ENCODE measurements at regions not wholly inside any gene's neighbourhood (a gene's known extent, or its start where the extent isn't known, plus 50 kb on each side); places are given as distances from the start of the nearest gene placed in this dataset.

DNA sequence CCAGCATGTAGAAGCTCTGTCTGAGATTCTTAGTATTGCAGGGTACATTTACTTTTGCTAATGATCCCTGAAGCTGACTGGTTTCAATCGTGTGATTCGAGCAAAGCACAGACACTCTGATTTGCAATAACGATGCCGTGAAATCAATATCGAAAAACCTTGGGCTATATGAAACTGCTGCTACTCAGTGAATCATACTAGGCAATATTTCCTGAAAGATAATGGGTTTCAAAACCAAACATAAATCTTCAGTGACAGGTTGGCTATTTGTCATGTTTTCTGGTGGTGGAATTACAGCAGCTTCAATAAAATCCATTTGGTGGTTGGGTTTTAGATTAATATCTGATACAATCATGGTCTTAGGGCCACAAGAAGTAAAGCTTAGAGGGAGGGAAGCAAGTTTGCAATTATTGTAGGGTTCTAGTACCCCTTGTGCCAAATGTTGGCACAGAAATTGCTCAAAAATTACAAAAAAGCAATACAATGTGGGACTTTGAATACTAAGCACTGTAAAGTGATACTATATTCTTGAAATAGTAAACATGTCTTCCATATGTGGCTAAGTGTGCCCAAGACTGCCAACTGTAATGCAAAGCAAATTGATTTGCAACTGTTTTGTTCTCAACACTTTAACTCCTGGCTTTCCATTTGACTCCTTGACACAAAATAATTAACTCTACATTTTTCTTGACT is 112.4 kb upstream of the JAZF1 start:
- no peak for DNase-seq (ENCODE audit: low spot score)

DNA sequence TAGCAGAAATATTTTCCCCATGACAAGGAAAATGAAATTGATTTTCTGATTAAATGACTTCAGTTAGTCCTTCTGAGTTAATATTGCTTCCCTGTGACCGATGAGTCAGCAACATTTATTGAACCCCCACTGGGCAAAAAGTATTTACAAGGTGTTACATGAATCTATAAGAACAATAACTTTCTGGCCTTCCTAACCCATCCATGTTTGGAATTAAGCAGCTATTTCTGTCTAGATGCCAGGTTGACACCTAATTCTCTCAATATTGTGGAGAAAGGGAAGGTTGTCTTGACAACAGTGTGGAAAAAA is 112.9 kb upstream of the JAZF1 start:
- no peak for DNase-seq (ENCODE audit: low spot score)

DNA sequence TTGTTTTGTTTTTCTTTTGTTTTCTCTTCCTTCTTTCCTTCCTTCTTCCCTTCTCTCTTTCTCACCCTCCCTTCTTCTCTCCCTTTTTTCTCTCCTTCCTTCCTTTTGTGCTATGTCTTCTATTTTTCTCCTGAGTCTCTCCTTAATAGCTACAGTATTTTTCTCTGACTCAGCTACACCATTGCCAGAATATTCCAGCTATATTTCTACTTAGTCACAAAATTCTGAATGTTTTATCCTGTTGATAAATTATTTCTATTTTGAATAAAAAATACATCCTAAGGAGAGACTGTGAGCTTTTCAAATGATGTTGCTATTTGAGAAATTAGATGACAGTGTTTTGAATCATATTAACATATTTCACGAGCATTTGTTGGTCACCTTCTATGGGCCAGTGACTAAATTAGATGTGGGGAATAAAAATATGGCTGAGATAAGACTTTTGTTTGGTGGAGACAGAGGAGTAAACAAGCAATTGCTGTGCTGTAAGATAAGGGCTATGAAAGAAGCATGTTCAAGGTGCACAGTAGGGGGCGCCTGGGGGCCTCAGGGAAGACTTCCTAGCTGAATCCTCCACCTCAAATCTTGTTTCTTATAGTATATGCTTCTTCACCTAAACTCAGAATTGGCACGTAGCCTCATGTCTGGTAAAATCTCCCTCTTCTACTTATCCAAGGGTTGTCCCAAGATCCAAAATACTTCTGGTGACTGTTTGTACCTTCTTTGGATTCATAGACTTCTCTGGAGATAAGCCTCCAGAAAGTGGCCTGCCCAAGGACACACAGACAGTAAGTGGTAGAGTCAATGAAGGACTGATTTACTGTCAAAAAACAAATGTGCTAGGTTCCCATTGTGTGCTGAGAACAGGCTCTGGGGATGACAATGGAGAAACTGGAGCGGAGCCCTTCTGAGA is 115.5 kb upstream of the CREB5 start:
- DNase-seq (ENCODE audit: low spot score) = no peak

DNA sequence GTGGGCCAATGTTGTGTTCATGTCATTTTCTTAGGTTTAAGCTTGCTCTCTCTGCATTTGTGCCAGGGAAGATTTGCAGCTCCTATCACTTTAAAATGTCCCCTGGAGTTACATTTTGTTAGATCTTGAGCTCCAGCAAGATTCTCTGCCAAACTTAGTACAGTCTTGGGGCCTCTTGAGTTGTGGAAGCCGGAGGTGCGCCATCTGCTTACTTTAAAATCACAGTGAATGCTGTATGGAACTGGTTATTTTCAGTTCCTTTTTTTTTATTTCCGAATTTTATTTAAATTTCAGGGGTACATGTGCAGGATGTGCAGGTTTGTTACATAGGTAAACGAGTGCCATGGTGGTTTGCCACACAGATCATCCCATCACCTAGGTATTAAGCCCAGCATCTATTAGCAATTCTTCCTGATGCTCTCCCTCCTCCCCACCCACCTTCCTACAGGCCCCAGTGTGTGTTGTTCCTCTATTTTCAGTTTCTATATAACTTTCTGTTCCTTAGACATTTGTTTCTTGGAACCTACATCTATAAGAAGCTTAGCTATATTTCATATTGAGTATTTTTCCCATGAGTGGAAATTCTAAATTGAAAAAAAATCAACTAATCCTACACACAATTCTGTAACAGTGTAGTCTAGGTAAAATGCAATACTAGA is 114.4 kb upstream of the CREB5 start:
- DNase-seq (ENCODE audit: low spot score) = no peak

DNA sequence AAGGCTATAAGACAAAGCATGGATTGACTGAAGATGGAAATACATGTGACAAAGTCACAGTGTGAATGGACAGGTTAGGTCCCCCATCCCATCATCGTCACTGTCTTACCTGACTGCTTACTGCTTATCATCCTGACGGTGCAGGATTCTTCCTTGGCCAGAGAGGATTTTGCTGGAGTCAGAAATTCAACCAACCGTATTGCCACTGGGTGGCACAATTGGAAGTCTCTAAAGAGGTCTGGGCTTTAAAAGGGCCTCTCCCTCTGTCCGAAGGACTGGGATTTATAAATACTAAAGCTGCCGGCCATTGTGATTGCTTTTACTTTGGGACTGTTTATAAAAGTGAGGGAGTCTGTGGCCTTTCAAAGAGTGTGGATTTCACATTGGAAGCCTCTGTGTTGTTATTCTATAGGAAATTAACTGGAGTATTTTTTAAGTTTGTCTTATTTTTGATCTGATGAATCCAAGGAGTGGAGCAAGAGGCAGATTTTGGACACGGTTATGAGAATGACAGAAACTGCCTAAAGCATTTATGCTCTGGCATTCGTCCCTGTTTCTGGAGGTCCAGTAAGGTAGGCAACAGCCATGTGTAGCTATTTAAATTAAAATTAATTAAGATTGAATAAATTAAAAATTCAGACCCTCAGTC is 113.3 kb upstream of the CREB5 start:
- peak; percentile 77 for DNase-seq (ENCODE audit: low spot score)

DNA sequence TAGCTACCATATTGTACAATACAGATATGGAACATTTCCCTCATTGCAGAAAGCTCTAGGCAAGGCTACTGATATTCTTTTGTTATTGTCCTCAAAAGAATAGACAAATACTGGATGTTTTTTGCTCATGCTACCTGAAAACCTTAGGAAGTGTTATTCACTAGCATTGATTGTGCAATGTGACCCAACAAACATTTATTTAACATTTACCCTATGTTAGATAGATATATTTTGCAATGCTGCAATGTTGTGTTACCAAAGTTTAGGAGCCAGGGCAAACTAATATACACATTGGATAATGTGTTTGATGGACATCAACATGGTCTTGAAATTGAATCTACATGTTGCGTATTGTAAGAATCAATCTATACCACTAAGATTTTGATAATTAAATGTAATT is 112.8 kb upstream of the CREB5 start:
- DNase-seq (ENCODE audit: low spot score) = no peak

DNA sequence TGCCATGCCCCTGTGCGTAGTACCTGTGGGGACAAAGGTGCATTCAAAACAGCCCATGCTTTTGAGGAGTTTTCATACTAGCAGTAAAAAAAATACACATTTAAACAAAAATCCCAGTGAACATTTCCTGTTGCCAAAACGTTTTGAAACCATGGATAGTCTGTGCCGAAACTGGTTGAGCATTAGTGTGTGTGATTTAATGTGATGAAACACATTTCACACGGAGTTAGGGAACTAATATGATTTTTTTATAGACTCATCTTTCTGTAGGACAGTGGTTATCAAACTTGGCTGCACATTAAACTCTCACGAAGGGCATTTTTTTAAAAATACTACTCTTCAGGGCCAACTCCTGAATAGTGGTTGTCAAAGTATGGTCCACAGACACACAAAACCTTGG is 111.8 kb upstream of the CREB5 start:
- DNase-seq (ENCODE audit: low spot score) = no peak

DNA sequence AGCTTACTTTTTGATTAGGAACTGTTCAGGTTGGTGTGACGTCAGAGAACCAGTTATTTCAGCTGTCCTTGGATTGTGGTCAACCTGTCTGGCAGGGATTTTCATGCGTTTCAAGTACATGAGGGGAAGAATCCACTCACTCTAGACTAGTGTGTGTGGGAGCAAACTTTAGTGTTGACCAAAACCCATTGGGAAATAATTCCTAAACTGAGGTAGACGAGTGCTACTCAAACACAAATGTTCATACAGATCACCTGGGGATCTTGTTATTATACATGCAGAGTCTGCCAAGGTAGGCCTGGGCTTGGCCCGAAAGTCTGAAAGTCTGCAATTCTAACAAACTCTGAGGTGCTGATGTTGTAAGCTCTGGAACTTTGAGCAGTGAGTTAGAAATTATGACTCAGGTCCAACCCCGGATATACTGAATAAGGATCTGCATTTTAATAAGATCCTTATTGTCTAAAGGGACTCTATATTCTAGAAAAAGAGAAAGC is 111.1 kb upstream of the CREB5 start:
- no peak for DNase-seq (ENCODE audit: low spot score)

DNA sequence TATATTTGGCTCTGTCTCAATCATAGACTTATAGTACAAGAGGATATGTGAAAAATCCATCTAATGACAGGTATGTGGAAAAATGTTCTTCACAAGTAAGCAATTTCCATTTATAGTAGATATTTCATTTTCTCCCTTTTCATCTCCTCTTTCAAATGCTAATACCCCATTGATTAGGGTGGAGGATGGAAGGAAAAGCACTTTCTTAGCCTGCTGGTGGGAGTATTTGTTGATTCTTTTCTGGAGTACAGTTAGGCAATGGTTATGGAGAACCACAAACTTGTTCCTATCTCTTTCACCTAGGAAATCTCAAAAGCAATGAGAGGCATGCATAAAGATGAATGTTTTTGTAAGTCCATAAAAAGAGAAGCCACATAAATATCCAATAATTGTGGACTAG is 108.0 kb upstream of the CREB5 start:
- DNase-seq (ENCODE audit: low spot score) = no peak

DNA sequence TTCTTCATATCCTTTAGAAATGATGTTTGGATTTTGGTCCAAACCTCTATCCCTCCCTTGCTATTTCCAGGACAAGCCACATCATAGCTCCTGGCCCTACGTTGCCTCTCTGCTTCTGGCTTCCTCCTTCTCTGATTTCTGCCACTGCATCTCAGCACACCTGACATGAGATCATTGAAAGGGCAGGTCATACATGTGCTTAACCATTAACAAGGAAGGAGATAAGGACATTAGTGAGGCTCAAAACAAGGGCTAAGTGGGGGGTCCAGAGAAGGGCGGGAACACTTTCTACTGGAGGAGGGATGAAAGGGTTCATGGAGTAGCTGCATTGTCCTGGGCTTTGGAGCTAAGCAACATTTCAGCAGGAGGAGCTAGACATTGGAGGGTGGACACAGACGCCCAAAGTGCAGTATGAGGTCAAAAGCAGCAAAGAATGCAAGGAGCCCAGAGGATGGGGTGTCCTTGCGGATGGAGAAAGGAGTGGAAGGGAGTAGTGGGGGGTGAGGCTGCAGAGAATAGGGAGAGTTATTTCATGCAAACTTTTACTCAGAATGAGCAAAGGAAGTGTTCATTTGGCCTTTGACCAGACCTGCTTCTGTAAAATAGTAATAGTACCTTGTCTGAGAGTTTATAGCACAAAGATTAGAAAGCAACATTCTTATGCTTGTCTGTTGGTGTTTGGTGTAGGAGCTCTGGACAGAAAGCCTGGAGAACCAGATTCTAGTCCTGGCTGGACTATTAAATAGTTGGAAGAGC is 102.4 kb upstream of the CREB5 start:
- DNase-seq (ENCODE audit: low spot score) = no peak

DNA sequence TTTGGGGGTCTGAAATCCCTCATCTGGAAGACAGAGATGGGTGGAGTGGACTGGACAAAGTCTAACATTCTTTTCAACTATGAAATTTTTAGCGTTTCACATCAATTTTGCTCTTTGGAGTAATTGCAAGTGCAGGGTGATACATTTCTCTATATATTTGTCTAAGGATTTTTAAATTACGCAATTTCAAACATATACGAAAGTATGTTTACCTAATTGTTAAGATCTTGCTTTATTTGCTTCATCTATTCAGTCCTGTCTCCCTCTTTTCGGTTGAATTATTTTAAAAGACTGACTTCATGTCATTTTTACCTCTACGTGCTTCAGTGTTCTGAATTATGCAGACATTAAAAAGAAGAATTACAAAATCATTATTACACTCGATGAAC is 101.9 kb upstream of the CREB5 start:
- no peak for DNase-seq (ENCODE audit: low spot score)

DNA sequence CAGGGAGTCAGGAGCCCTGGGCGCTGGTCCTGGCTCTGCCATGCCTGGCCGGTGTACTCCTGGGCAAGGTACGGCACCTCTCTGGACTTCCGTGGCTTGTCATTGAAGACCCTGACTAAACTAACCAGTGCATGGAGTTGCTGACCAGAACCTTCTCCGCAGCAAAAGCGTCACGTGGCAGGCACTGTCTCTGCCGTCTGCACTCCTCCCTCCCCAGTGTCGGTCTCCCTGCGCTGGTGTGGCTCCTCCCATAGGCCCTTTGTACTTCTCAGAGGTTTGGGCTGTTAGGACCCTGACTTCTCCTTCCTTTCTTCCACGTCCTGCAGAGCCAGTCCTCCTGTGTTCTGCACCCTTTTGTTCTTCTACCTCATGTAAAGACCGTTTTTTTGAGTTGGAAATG is 100.6 kb upstream of the CREB5 start:
- DNase-seq (ENCODE audit: low spot score) = no peak

DNA sequence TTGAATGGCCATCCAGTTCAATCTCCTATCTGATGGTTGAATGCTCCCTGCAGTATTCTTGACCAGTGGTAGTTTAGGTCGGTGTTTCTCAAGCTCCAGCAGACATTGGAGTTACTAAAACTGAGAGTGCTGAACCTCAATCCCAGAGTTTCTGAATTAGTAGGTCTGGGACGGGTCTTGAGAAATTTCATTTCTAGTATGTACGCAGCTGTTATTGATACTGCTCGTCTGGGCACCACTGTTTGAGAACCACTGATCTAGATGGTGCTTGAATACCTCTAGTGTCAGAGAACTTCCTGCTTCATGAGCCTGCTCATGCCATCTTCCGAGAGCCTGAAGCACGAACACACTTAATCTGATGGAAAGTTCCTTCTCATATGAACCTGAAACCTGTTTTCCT is 99.4 kb upstream of the CREB5 start:
- DNase-seq (ENCODE audit: low spot score) = no peak

DNA sequence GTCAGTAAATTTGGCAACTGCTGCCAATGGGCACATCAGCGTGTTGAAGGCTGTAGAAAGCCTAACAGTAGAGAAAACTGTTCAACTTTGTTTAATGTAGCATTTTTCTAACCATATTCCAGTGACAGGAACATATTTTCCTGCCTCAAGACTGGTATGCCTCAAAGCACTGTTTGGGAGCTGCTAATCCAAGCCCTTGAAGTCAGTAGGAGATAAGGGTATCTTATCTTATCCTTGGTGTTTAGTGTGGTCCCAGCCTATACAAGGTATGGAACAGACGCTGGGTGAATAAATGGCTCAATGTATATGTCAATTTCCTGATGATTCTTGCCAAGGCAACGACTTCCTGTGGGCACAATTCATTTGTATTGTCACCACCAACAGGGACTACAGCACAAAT is 97.5 kb upstream of the CREB5 start:
- peak; percentile 76 for DNase-seq (ENCODE audit: low spot score)

DNA sequence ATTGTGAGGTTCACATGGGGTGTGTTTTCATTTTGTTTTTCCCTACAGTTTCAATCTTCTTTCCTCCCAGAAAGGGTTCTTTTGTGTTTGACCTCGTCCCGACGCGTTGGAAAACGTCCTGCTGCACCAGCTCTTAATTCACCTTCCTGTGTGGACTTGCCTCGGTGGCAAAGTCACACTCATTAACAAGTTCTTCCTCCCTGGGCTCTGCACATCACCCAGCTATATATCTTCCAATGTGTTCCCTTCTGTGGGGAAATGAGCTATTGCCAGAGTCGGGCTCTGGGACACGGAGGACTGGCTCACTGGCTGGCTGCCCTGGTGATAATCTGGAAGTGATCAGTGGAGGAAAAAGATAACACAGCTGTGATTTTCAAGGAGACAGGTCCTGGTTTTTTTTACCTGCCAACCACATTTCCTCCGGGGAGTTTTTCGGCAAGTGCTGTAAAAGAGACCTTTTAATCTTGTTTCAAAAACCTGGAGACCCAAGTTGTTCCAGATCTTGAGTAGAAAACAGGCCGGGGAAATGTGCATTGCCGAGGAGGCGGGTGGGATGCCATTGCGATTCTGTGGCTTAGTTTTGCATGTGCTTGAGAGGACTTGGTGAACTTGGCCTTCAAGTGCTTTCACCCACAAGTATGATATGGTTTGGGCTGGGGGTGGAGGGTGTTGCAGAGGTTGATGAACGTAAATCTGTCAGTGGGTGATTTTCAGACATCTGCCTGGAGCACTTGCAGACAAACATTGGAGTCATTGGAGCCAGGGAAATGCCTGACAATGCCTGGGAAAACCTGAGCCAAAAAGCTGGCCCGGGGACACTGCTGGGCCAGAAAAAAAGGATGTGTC is 96.5 kb upstream of the CREB5 start:
- peak; percentile 83 for DNase-seq (ENCODE audit: low spot score)

DNA sequence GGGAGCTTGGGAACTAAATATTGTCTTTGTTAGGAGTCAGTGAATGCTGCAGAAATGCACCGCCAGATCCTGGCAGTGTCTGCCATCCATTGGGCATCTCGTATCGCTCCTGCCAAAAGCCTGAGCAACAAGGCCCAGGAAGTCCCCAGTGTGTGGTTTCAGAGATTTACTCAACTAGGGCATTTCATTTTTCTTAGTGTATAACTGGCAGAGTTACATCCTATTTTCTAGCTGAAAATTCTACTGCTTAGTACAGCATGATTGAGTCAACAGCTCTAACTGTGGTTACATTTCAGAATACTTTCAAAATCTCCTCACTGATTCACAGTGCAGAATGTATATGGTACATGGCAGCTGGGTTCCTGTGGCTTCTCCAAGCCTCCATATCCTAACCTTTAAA is 95.8 kb upstream of the CREB5 start:
- DNase-seq (ENCODE audit: low spot score) = peak; percentile 31

DNA sequence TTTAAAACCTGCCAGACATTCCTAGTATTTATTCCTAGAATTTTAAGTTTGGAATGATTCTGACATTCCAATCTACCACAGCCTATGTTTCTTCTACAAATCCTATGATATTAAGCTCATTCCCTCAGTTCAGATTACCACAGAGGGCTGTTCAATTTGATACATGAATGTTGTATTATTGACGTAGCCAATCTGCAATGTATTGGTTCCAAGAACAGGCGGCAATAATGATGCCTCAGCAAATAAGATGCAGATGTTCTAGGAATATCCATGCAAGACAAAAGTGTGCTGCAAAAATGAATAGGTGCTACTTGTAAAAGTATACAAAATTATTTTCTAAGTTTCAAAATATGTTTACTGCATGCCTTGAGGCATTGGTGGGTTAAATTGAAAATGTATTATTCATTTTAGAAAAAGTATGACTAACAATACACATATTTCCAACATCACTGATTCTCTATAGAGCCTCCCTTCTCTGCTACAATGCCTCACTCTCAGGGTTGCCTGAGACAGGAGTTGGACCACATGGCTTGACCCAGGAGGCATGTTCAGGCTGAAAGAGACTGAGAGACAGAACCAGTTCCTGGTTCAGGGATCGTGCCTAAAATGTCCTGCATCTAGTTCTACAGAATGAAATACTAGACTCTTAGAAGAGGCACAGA is 94.1 kb upstream of the CREB5 start:
- DNase-seq (ENCODE audit: low spot score) = no peak

DNA sequence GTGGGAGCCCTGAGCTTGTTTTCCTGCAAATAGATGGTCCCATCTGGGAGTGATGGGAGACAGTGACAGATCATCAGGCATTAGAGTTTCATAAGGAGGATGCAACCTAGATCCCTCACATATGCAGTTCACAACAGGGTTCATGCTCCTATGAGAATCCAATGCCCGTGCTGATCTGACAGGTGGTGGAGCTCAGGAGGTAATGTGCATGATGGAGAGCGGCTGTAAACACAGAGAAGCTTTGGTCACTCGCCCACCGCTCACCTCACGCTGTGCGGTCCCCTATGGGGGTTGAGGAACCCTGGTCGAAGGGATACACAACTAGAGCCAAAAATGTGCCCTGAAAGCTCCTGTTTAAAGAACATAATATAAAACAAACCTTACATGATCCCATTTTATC is 88.5 kb upstream of the CREB5 start:
- no peak for DNase-seq (ENCODE audit: low spot score)

DNA sequence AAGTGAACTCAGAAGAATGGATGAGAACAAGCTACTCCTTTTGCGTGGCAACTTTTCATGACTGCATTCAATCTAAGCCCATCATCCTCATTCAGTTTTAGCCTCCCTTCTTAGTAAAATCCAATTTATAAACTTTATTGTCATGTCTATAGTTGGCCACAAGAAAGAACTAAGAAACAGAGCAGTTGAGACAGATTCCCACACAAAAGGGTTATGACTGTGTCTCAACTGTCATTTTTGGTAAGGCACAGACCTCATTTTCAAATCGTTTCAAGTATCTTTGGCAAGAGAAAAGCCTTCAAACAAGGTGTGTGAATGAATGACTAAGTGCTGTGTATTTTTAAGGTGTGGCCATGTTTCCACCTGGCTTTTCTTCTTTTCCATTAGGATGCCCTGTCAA is 84.2 kb upstream of the CREB5 start:
- DNase-seq (ENCODE audit: low spot score) = no peak

Measured in umbilical cord (tissue), 1 donor.